Gastroesophageal sphincter (tissue), 3 donors: ENCODE measurements at regions not wholly inside any gene's neighbourhood (a gene's known extent, or its start where the extent isn't known, plus 50 kb on each side); places are given as distances from the start of the nearest gene placed in this dataset.

Source experiments
- EP300 ChIP-seq: sonication (generic); formaldehyde crosslinking; IDR thresholded peaks from one replicate; pipeline ENCODE4 v1.6.1; 2017; ENCODE audit warnings: antibody characterized with exemption, mild to moderate bottlenecking
- POLR2A ChIP-seq, 2 donors: fragments of 450-650 bp; IDR thresholded peaks; one replicate each; pipeline ENCODE4 v1.6.1; 2017; ENCODE audit warnings: antibody characterized with exemption in 2 of 2, mild to moderate bottlenecking in 2 of 2, moderate library complexity in 1 of 2
- POLR2AphosphoS5 ChIP-seq: sonication (generic); formaldehyde crosslinking; IDR thresholded peaks from one replicate; pipeline ENCODE4 v1.6.1; 2017; ENCODE audit warnings: antibody characterized with exemption
- TF ChIP-seq, protein P1 (sequence below), 4 experiments: fragments of 200-600 bp in 2 of 4; fragments of 450-650 bp in 2 of 4; sonication (generic) in 1 of 4; IDR thresholded peaks; one replicate each; pipeline ENCODE4 v1.5.1; 2017 to 2019; ENCODE audit warnings: antibody characterized with exemption in 4 of 4, mild to moderate bottlenecking in 2 of 4, moderate library complexity in 2 of 4

DNA sequence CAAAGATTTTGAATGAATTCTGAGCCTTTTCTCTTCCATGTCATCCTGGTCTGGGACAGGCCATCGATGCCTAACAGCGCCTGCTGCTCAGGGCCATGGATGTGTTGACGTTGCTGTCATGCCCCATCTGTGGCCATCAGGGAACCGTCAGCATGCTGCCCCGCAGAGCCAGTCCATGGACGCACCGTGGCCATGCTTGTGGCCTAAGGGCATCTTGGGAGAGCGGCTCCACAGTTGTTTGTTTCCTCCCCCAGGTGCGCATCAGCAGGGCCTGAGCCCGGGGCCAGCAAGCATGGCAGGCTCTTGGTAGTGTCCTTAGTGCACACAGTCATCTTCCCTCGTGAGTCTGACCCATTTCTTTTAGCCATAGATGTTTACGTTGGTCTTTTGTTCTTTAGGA is 142.7 kb downstream of the VAPA start:
- TF ChIP-seq, protein P1, sequence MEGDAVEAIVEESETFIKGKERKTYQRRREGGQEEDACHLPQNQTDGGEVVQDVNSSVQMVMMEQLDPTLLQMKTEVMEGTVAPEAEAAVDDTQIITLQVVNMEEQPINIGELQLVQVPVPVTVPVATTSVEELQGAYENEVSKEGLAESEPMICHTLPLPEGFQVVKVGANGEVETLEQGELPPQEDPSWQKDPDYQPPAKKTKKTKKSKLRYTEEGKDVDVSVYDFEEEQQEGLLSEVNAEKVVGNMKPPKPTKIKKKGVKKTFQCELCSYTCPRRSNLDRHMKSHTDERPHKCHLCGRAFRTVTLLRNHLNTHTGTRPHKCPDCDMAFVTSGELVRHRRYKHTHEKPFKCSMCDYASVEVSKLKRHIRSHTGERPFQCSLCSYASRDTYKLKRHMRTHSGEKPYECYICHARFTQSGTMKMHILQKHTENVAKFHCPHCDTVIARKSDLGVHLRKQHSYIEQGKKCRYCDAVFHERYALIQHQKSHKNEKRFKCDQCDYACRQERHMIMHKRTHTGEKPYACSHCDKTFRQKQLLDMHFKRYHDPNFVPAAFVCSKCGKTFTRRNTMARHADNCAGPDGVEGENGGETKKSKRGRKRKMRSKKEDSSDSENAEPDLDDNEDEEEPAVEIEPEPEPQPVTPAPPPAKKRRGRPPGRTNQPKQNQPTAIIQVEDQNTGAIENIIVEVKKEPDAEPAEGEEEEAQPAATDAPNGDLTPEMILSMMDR (IDR thresholded peaks at IDR 0.05), result no peak
- TF ChIP-seq POLR2AphosphoS5 (no peak), POLR2A (IDR thresholded peaks at IDR 0.05) (no peak), EP300 (no peak)
